ENCODE measurements at regions not wholly inside any gene's neighbourhood (a gene's known extent, or its start where the extent isn't known, plus 50 kb on each side); places are given as distances from the start of the nearest gene placed in this dataset.

GRCh38 chr2:149648282-149649030 lies 60.9 kb upstream of the MMADHC start:
- peak; percentile 92 for DNase-seq (ENCODE audit: low read depth)
- TF ChIP-seq CTCF (IDR thresholded peaks at IDR 0.05; ENCODE audit: insufficient read depth, low read length, severe bottlenecking): no peak
- H3K27me3 ChIP-seq (ENCODE audit: control insufficient read depth, insufficient read depth, low read length): no peaks in the 10 kb centered on the region
- FAIRE-seq: peak; percentile 93
- H3K36me3 ChIP-seq (ENCODE audit: control insufficient read depth, insufficient read depth, low read length): no peaks in the 10 kb centered on the region
- H3K4me3 ChIP-seq (ENCODE audit: low read depth, low read length): no peak overlapping the region

- Histone ChIP-seq H3K4me3 (ENCODE audit: low read depth, low read length) (no peak overlapping the region), H3K27me3 (ENCODE audit: control insufficient read depth, insufficient read depth, low read length) (no peaks in the 10 kb centered on the region), H3K36me3 (ENCODE audit: control insufficient read depth, insufficient read depth, low read length) (no peaks in the 10 kb centered on the region)
- no peak for TF ChIP-seq CTCF (IDR thresholded peaks at IDR 0.05; ENCODE audit: insufficient read depth, low read length, severe bottlenecking)
- FAIRE-seq: no peak
- no peak for DNase-seq (ENCODE audit: low read depth)
These were observed 57.8 kb upstream of the MMADHC start for GRCh38 chr2:149645391-149645790.

Measured in bronchial epithelial cell (primary cell).